SHP77 (cell line): ENCODE measurements at regions not wholly inside any gene's neighbourhood (a gene's known extent, or its start where the extent isn't known, plus 50 kb on each side); places are given as distances from the start of the nearest gene placed in this dataset.

Source experiments
- DNase-seq, 2 experiments: peaks; one replicate each; lab custom pipeline; 2025; lab: John Stamatoyannopoulos, UW

GRCh38 chr5:93791518-93791972 lies 50.1 kb upstream of the POU5F2 start:
- peak; percentile 76 for DNase-seq
